ENCODE measurements at regions not wholly inside any gene's neighbourhood (a gene's known extent, or its start where the extent isn't known, plus 50 kb on each side); places are given as distances from the start of the nearest gene placed in this dataset.

GRCh38 chr4:10979032-10979431 lies 294.5 kb upstream of the CLNK start:
- TF ChIP-seq CTCF (IDR thresholded peaks at IDR 0.05; ENCODE audit: borderline replicate concordance, extremely low read depth, low read length, poor library complexity, severe bottlenecking) (no peak), EZH2 (IDR thresholded peaks at IDR 0.05; ENCODE audit: borderline replicate concordance, low read depth, low read length, severe bottlenecking) (no peak)

Measured in DND-41 (cell line).